ENCODE measurements at regions not wholly inside any gene's neighbourhood (a gene's known extent, or its start where the extent isn't known, plus 50 kb on each side); places are given as distances from the start of the nearest gene placed in this dataset.

DNA sequence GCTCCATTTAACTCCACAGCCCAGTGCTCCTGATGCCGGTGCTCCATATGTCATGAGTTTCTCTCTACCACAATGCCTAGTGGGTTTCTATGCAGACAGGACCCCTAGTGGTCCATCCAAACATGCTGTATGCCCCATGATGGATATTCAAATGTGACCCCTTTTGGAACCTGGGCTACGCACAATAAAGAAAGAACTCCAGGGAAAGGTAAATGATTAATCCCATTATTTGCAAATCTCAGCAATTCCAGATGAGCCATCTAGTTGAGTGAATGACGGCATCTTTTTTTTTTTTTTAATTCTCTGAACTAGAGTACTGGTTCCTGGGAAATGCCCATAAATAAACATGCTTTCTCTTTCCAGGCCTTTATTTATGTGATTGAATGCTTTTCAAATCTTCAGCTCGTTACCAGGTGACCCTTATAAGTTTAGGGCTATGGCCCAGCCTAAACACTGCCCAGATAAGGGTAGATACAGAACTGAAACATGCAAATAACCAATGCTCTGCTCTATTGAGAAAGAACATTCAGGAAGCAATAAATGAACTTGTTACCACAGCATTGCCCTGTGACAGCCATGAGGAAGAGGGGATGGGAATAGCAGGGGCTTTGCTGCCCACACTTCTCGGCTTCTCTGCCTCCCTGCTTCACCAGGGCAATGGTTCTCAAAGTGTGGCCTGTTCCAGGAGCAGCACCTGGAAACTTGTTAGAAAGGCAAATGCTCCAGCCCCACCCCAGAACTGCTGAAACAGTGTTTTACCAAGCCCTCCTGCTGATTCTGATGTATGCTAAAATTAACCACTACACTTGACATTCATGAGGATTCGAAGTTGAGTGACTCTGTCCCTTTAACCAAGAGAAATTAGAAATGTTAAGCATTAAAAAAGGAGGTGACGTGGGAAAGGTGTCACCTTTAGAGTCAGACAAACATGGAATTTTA is 151.7 kb downstream of the SEC16B start:
- TF ChIP-seq, protein P1, sequence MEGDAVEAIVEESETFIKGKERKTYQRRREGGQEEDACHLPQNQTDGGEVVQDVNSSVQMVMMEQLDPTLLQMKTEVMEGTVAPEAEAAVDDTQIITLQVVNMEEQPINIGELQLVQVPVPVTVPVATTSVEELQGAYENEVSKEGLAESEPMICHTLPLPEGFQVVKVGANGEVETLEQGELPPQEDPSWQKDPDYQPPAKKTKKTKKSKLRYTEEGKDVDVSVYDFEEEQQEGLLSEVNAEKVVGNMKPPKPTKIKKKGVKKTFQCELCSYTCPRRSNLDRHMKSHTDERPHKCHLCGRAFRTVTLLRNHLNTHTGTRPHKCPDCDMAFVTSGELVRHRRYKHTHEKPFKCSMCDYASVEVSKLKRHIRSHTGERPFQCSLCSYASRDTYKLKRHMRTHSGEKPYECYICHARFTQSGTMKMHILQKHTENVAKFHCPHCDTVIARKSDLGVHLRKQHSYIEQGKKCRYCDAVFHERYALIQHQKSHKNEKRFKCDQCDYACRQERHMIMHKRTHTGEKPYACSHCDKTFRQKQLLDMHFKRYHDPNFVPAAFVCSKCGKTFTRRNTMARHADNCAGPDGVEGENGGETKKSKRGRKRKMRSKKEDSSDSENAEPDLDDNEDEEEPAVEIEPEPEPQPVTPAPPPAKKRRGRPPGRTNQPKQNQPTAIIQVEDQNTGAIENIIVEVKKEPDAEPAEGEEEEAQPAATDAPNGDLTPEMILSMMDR (conservative IDR thresholded peaks at IDR 0.05; ENCODE audit: low read depth, low read length): no peak
- no peak for TF ChIP-seq EZH2 (IDR thresholded peaks at IDR 0.05; ENCODE audit: low read length, unreplicated experiment)

Measured in PC-3 (cell line).